MCF 10A (cell line): ENCODE measurements at regions not wholly inside any gene's neighbourhood (a gene's known extent, or its start where the extent isn't known, plus 50 kb on each side); places are given as distances from the start of the nearest gene placed in this dataset.

Experiments
- BruUV-seq: library from RNA; stranded (reverse); fragments of 400-500 nt; replicated peaks from 2 replicates; lab custom pipeline; 2021; lab: Mats Ljungman, UMichigan
- CTCF ChIA-PET: fragments of 300-600 bp; sonication (Branson Sonifier 250); formaldehyde crosslinking; extraction: SDS; loops from one replicate; lab custom pipeline; 2021; ENCODE audit warnings: antibody characterized with exemption, inconsistent platforms; lab: Yijun Ruan, JAX
- POLR2A ChIA-PET: fragments of 300-600, 350-650 bp; sonication (Branson Sonifier 250); formaldehyde crosslinking; extraction: SDS; loops from one replicate; lab custom pipeline; 2020; ENCODE audit warnings: antibody characterized with exemption, inconsistent platforms; lab: Yijun Ruan, JAX
- DNase-seq: peaks from one replicate; pipeline ENCODE4 v3.0.0-alpha.2; 2018; ENCODE audit not compliant: unreplicated experiment
- H3K27ac Mint-ChIP-seq: one replicate; pipeline ENCODE4 v1.8.0; 2022; ENCODE audit warnings: mild to moderate bottlenecking, low read depth, mixed read lengths; ENCODE audit not compliant: unreplicated experiment
- H3K27me3 Mint-ChIP-seq: one replicate; pipeline ENCODE4 v1.8.0; 2022; ENCODE audit warnings: mixed read lengths; ENCODE audit not compliant: insufficient read depth, unreplicated experiment
- H3K36me3 Mint-ChIP-seq: one replicate; pipeline ENCODE4 v1.8.0; 2022; ENCODE audit warnings: mild to moderate bottlenecking, moderate library complexity, mixed read lengths; ENCODE audit not compliant: insufficient read depth, unreplicated experiment
- H3K4me1 Mint-ChIP-seq: one replicate; pipeline ENCODE4 v1.8.0; 2022; ENCODE audit warnings: mixed read lengths; ENCODE audit not compliant: insufficient read depth, unreplicated experiment
- H3K4me3 Mint-ChIP-seq: one replicate; pipeline ENCODE4 v1.8.0; 2022; ENCODE audit warnings: mild to moderate bottlenecking, moderate library complexity, mixed read lengths; ENCODE audit not compliant: unreplicated experiment
- H3K9me3 Mint-ChIP-seq: one replicate; pipeline ENCODE4 v1.8.0; 2022; ENCODE audit warnings: mixed read lengths; ENCODE audit not compliant: unreplicated experiment
- CTCF ChIP-seq: fragments of 200-600 bp; IDR thresholded peaks from one replicate; pipeline ENCODE4 v1.8.0; 2022; ENCODE audit warnings: antibody characterized with exemption, mild to moderate bottlenecking; ENCODE audit not compliant: unreplicated experiment
- intact Hi-C: fragments of 100-400 bp; cut with micrococcal nuclease; formaldehyde crosslinking; loops from 2 replicates; pipeline ENCODE4 v1.14.1; 2022

GRCh38 chrX:140317462-140317861 is 187.4 kb downstream of the SOX3 start:
- TF ChIP-seq CTCF, result no peak
- H3K27me3 Mint-ChIP-seq, result peaks cover 11% of the 10 kb centered on the region
- DNase-seq, result no peak
- H3K4me3 Mint-ChIP-seq, result no peak overlapping the region
- ChIA-PET CTCF (no interaction called here), POLR2A (no interaction called here)
- H3K9me3 Mint-ChIP-seq, result peaks cover 7% of the 10 kb centered on the region
- H3K36me3 Mint-ChIP-seq, result no peaks in the 10 kb centered on the region
- intact Hi-C loops, result loop anchor here (5.0 kb wide), 1 partner anchor 135 kb away; no protein-coding TSS in a partner anchor
- peaks cover 11% of the 10 kb centered on the region for H3K4me1 Mint-ChIP-seq
- H3K27ac Mint-ChIP-seq, result no peak overlapping the region
- BruUV-seq, result no TSS peak

- intact Hi-C loops, result no loop called here
- no peak for TF ChIP-seq CTCF
- no TSS peak for BruUV-seq
- no peak overlapping the region for H3K27ac Mint-ChIP-seq
- POLR2A ChIA-PET, result no interaction called here
- H3K4me1 Mint-ChIP-seq, result no peaks in the 10 kb centered on the region
- CTCF ChIA-PET, result interaction anchor here (0.5 kb wide), 1 partner anchor 293 kb away, joined by 3 read pairs; no protein-coding TSS in a partner anchor
- H3K4me3 Mint-ChIP-seq, result no peak overlapping the region
- no peaks in the 10 kb centered on the region for H3K9me3 Mint-ChIP-seq
- H3K36me3 Mint-ChIP-seq, result no peaks in the 10 kb centered on the region
- DNase-seq, result no peak
- no peaks in the 10 kb centered on the region for H3K27me3 Mint-ChIP-seq
These were observed 205.7 kb downstream of the SOX3 start for GRCh38 chrX:140298960-140299825.

- BruUV-seq, result no TSS peak
- TF ChIP-seq CTCF, result no peak
- no peaks in the 10 kb centered on the region for H3K4me1 Mint-ChIP-seq
- intact Hi-C loops, result no loop called here
- DNase-seq, result no peak
- ChIA-PET CTCF (no interaction called here), POLR2A (no interaction called here)
- H3K9me3 Mint-ChIP-seq, result no peaks in the 10 kb centered on the region
- no peaks in the 10 kb centered on the region for H3K27me3 Mint-ChIP-seq
- H3K27ac Mint-ChIP-seq, result no peak overlapping the region
- no peaks in the 10 kb centered on the region for H3K36me3 Mint-ChIP-seq
- H3K4me3 Mint-ChIP-seq, result no peak overlapping the region
These were observed 207.6 kb downstream of the SOX3 start for GRCh38 chrX:140297273-140297672.

GRCh38 chrX:140292961-140293360 is 211.9 kb downstream of the SOX3 start:
- intact Hi-C loops, result no loop called here
- H3K9me3 Mint-ChIP-seq, result no peaks in the 10 kb centered on the region
- ChIA-PET POLR2A (interaction anchor here (1.2 kb wide), 1 partner anchor 9 kb away, joined by 3 read pairs; no protein-coding TSS in a partner anchor), CTCF (interaction anchor here (0.6 kb wide), 1 partner anchor 576 kb away, joined by 3 read pairs; no protein-coding TSS in a partner anchor)
- no peak overlapping the region for H3K27ac Mint-ChIP-seq
- no peaks in the 10 kb centered on the region for H3K27me3 Mint-ChIP-seq
- DNase-seq, result no peak
- no TSS peak for BruUV-seq
- H3K36me3 Mint-ChIP-seq, result no peaks in the 10 kb centered on the region
- H3K4me3 Mint-ChIP-seq, result no peak overlapping the region
- no peaks in the 10 kb centered on the region for H3K4me1 Mint-ChIP-seq
- TF ChIP-seq CTCF, result no peak
